ENCODE measurements at regions not wholly inside any gene's neighbourhood (a gene's known extent, or its start where the extent isn't known, plus 50 kb on each side); places are given as distances from the start of the nearest gene placed in this dataset.

DNA sequence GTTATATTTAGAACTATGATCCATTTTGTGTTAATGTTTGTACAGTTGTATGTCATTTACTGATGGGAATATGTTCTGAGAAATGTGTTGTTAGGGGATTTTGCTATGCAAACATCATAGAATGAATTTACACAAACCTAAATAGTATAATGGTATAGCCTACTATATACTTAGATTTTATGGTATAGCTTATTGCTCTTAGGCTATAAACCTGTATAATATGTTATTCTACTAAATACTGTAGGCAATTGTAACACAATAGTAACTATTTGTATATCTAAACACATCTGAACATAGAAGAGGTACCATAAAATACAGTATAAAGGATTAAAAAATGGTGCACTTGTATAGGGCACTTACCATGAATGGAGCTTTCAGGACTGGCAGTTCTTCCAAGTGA is 105.4 kb upstream of the GRIN2B start:
- Histone ChIP-seq H4K5ac (ENCODE audit: insufficient read length, low read depth, low read length) (no peak overlapping the region), H2BK20ac (ENCODE audit: low read depth, low read length, poor library complexity, severe bottlenecking) (no peak overlapping the region), H3K4ac (ENCODE audit: low read depth, low read length) (no peak overlapping the region), H2AFZ (ENCODE audit: low read length) (no peak overlapping the region), H3K14ac (ENCODE audit: insufficient read depth, low read length) (no peak overlapping the region), H2BK120ac (ENCODE audit: low read depth, low read length, poor library complexity, severe bottlenecking) (no peak overlapping the region), H3K79me1 (ENCODE audit: insufficient read depth, low read depth, low read length, poor library complexity, severe bottlenecking) (no peaks in the 10 kb centered on the region), H3K79me2 (ENCODE audit: insufficient read depth, low read length) (no peaks in the 10 kb centered on the region), H4K91ac (ENCODE audit: insufficient read length, low read depth, low read length) (no peak overlapping the region), H2BK12ac (ENCODE audit: insufficient read length, low read depth, low read length) (no peak overlapping the region), H3K27me3 (ENCODE audit: insufficient read depth, low read length) (no peaks in the 10 kb centered on the region), H2BK5ac (ENCODE audit: insufficient read length, low read length) (no peak overlapping the region), H3K56ac (ENCODE audit: insufficient read length, low read depth, low read length) (no peak overlapping the region), H3T11ph (ENCODE audit: low read length) (no peak overlapping the region), H3K23me2 (ENCODE audit: insufficient read length, low read depth, low read length, poor library complexity, severe bottlenecking) (no peaks in the 10 kb centered on the region), H3K4me2 (ENCODE audit: insufficient read depth, insufficient read length, low read length) (no peak overlapping the region), H3K27ac (ENCODE audit: insufficient read length, low read depth, low read length) (no peak overlapping the region), H3K4me1 (ENCODE audit: insufficient read depth, low read length) (no peaks in the 10 kb centered on the region), H2AK5ac (ENCODE audit: insufficient read length, low read length) (no peak overlapping the region), H4K20me1 (ENCODE audit: control insufficient read depth, insufficient read depth, insufficient read length) (no peaks in the 10 kb centered on the region), H3K23ac (ENCODE audit: insufficient read length, low read depth, low read length) (no peak overlapping the region), H3K9ac (ENCODE audit: extremely low read depth, insufficient read length, low read length) (no peak overlapping the region), H3K9me3 (ENCODE audit: control insufficient read depth, low read depth, low read length) (no peaks in the 10 kb centered on the region), H3K18ac (ENCODE audit: insufficient read length, low read depth, low read length) (no peak overlapping the region), H2BK15ac (ENCODE audit: low read depth, low read length) (no peak overlapping the region), H4K8ac (replicated peaks; ENCODE audit: insufficient read length, low read depth, low read length) (no peak overlapping the region)
- H3K4me1 Mint-ChIP-seq, result no peaks in the 10 kb centered on the region
- TF ChIP-seq, protein P1, sequence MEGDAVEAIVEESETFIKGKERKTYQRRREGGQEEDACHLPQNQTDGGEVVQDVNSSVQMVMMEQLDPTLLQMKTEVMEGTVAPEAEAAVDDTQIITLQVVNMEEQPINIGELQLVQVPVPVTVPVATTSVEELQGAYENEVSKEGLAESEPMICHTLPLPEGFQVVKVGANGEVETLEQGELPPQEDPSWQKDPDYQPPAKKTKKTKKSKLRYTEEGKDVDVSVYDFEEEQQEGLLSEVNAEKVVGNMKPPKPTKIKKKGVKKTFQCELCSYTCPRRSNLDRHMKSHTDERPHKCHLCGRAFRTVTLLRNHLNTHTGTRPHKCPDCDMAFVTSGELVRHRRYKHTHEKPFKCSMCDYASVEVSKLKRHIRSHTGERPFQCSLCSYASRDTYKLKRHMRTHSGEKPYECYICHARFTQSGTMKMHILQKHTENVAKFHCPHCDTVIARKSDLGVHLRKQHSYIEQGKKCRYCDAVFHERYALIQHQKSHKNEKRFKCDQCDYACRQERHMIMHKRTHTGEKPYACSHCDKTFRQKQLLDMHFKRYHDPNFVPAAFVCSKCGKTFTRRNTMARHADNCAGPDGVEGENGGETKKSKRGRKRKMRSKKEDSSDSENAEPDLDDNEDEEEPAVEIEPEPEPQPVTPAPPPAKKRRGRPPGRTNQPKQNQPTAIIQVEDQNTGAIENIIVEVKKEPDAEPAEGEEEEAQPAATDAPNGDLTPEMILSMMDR (conservative IDR thresholded peaks at IDR 0.05), result no peak
- no peaks in the 10 kb centered on the region; a peak in 1 of 7 replicates for H3K36me3 Mint-ChIP-seq (ENCODE audit: insufficient read depth in 1 of 3, low read depth in 3 of 3)
- no peak overlapping the region for H3K4me3 Mint-ChIP-seq
- H3K9me3 Mint-ChIP-seq, result peaks cover 0 to 2% of the 10 kb centered on the region in 2 experiments; a peak in 1 of 5 replicates
- H3K27ac Mint-ChIP-seq, result no peak overlapping the region
- no peaks in the 10 kb centered on the region for H3K27me3 Mint-ChIP-seq (ENCODE audit: low read depth)
- no peak for DNase-seq
